Loucy (cell line): ENCODE measurements at regions not wholly inside any gene's neighbourhood (a gene's known extent, or its start where the extent isn't known, plus 50 kb on each side); places are given as distances from the start of the nearest gene placed in this dataset.
"Not testable (repeated sequence)": the region's sequence is repeated elsewhere in the genome, so short reads cannot be mapped to it uniquely, and the experiment has no call there.

Experiments
- H2AFZ ChIP-seq: fragments of 200-600 bp; sonication (generic); 2 replicates; pipeline ENCODE4 v1.6.0; 2016; ENCODE audit warnings: antibody characterized with exemption, mild to moderate bottlenecking, low read length, moderate library complexity
- H3F3A ChIP-seq: fragments of 200-600 bp; 2 replicates; pipeline ENCODE4 v1.6.0; 2016; ENCODE audit warnings: antibody characterized with exemption, low read depth, mild to moderate bottlenecking
- H3K27me3 ChIP-seq: fragments of 200-600 bp; sonication (generic); 2 replicates; pipeline ENCODE4 v1.6.1; 2014; ENCODE audit warnings: low read length, mild to moderate bottlenecking; ENCODE audit not compliant: insufficient read depth, poor library complexity, severe bottlenecking
- H3K36me3 ChIP-seq: fragments of 200-600 bp; sonication (generic); 2 replicates; pipeline ENCODE4 v1.6.1; 2016; ENCODE audit warnings: low read length; ENCODE audit not compliant: insufficient read depth
- H3K4me1 ChIP-seq: fragments of 200-600 bp; sonication (generic); 2 replicates; pipeline ENCODE4 v1.5.1; 2014; ENCODE audit warnings: low read length, mild to moderate bottlenecking; ENCODE audit not compliant: insufficient read depth, poor library complexity, severe bottlenecking
- H3K4me2 ChIP-seq: fragments of 200-600 bp; sonication (generic); 2 replicates; pipeline ENCODE4 v1.6.0; 2014; ENCODE audit warnings: antibody characterized with exemption, low read length, low read depth, mild to moderate bottlenecking; ENCODE audit not compliant: poor library complexity, severe bottlenecking
- H3K4me3 ChIP-seq: fragments of 200-600 bp; sonication (generic); 2 replicates; pipeline ENCODE4 v1.5.1; 2014; ENCODE audit warnings: low read length, mild to moderate bottlenecking, mixed read lengths; ENCODE audit not compliant: poor library complexity, severe bottlenecking
- H3K79me2 ChIP-seq: fragments of 200-600 bp; sonication (generic); 2 replicates; pipeline ENCODE4 v1.6.1; 2014; ENCODE audit warnings: low read length; ENCODE audit not compliant: insufficient read depth
- H3K9ac ChIP-seq: fragments of 200-600 bp; sonication (generic); 2 replicates; pipeline ENCODE4 v1.6.0; 2014; ENCODE audit warnings: mild to moderate bottlenecking, low read depth, low read length, moderate library complexity; ENCODE audit not compliant: poor library complexity, severe bottlenecking
- H3K9me2 ChIP-seq: fragments of 200-600 bp; sonication (generic); replicated peaks from 2 replicates; pipeline ENCODE4 v1.6.1; 2016; ENCODE audit warnings: low read depth, low read length, mixed read lengths
- H3K9me3 ChIP-seq: fragments of 200-600 bp; sonication (generic); 2 replicates; pipeline ENCODE4 v1.6.1; 2014; ENCODE audit warnings: mild to moderate bottlenecking, antibody characterized with exemption, low read length, low read depth; ENCODE audit not compliant: insufficient read depth
- H4K20me1 ChIP-seq: fragments of 200-600 bp; sonication (generic); 2 replicates; pipeline ENCODE4 v1.6.0; 2014; ENCODE audit warnings: antibody characterized with exemption, low read length, mild to moderate bottlenecking; ENCODE audit not compliant: insufficient read depth, poor library complexity, severe bottlenecking
- CTCF ChIP-seq: fragments of 200-600 bp; sonication (generic); conservative IDR thresholded peaks from 2 replicates; pipeline ENCODE4 v1.5.1; 2014; ENCODE audit warnings: mild to moderate bottlenecking, antibody characterized with exemption, low read length
- EZH2phosphoT487 ChIP-seq: fragments of 200-600 bp; IDR thresholded peaks from 2 replicates; pipeline ENCODE4 v1.6.1; 2018; ENCODE audit warnings: antibody characterized with exemption, mild to moderate bottlenecking, moderate library complexity, borderline replicate concordance

GRCh38 chr20:63135411-63135810 is 80.5 kb downstream of the YTHDF1 start:
- H3K9me2 ChIP-seq: no peaks in the 10 kb centered on the region
- no peaks in the 10 kb centered on the region for H4K20me1 ChIP-seq
- H3K27me3 ChIP-seq: no peaks in the 10 kb centered on the region
- H2AFZ ChIP-seq: no peak overlapping the region
- TF ChIP-seq CTCF (no peak), EZH2phosphoT487 (no peak)
- no peak overlapping the region for H3K9ac ChIP-seq
- no peaks in the 10 kb centered on the region for H3F3A ChIP-seq
- H3K36me3 ChIP-seq: no peaks in the 10 kb centered on the region
- no peak overlapping the region for H3K4me3 ChIP-seq
- no peaks in the 10 kb centered on the region for H3K4me1 ChIP-seq
- H3K79me2 ChIP-seq: no peaks in the 10 kb centered on the region
- no peaks in the 10 kb centered on the region for H3K9me3 ChIP-seq
- H3K4me2 ChIP-seq: no peak overlapping the region

GRCh38 chr20:63134711-63135361 is 81.1 kb downstream of the YTHDF1 start:
- H3K9me2 ChIP-seq, H3K4me1 ChIP-seq, H3K9me3 ChIP-seq, H3K79me2 ChIP-seq, H3F3A ChIP-seq, H4K20me1 ChIP-seq, H3K27me3 ChIP-seq, H3K36me3 ChIP-seq, H3K4me3 ChIP-seq, H3K4me2 ChIP-seq, H2AFZ ChIP-seq, H3K9ac ChIP-seq: not testable (repeated sequence)

- Histone ChIP-seq H3K4me3 (no peak overlapping the region), H3K36me3 (no peaks in the 10 kb centered on the region), H4K20me1 (no peaks in the 10 kb centered on the region), H2AFZ (no peak overlapping the region), H3K79me2 (no peaks in the 10 kb centered on the region), H3K4me1 (no peaks in the 10 kb centered on the region), H3K9me2 (no peaks in the 10 kb centered on the region), H3K9ac (no peak overlapping the region), H3K27me3 (no peaks in the 10 kb centered on the region), H3K4me2 (no peak overlapping the region), H3F3A (no peaks in the 10 kb centered on the region), H3K9me3 (no peaks in the 10 kb centered on the region)
- TF ChIP-seq EZH2phosphoT487 (no peak), CTCF (no peak)
Measured at GRCh38 chr20:63134201-63134612, 81.7 kb downstream of the YTHDF1 start.

- no peak overlapping the region for H2AFZ ChIP-seq
- no peaks in the 10 kb centered on the region for H3K27me3 ChIP-seq
- no peaks in the 10 kb centered on the region for H3F3A ChIP-seq
- H3K4me1 ChIP-seq: no peaks in the 10 kb centered on the region
- no peaks in the 10 kb centered on the region for H3K36me3 ChIP-seq
- no peak overlapping the region for H3K4me2 ChIP-seq
- no peak overlapping the region for H3K4me3 ChIP-seq
- H3K9me3 ChIP-seq: no peaks in the 10 kb centered on the region
- no peaks in the 10 kb centered on the region for H3K9me2 ChIP-seq
- H3K9ac ChIP-seq: no peak overlapping the region
- H4K20me1 ChIP-seq: no peaks in the 10 kb centered on the region
- TF ChIP-seq EZH2phosphoT487: no peak
- TF ChIP-seq CTCF: no peak
- no peaks in the 10 kb centered on the region for H3K79me2 ChIP-seq
Measured at GRCh38 chr20:63133481-63134091, 82.3 kb downstream of the YTHDF1 start.
